Stomach (tissue), 8 donors: ENCODE measurements at regions not wholly inside any gene's neighbourhood (a gene's known extent, or its start where the extent isn't known, plus 50 kb on each side); places are given as distances from the start of the nearest gene placed in this dataset.
"Not testable (repeated sequence)": the region's sequence is repeated elsewhere in the genome, so short reads cannot be mapped to it uniquely, and the experiment has no call there.

Experiments
- DNase-seq, 2 donors: peaks; one replicate each; pipeline versions ENCODE4 v3.0.0 to v3.0.0-alpha.2; 2013 to 2019
- H3K27ac ChIP-seq, 5 donors: fragments of 200-600 bp in 4 of 5; sonication (generic) in 4 of 5; one replicate each; pipeline ENCODE4 v1.5.1; 2013 to 2019; ENCODE audit warnings: mild to moderate bottlenecking in 1 of 5, moderate library complexity in 1 of 5
- H3K27me3 ChIP-seq, 3 donors: fragments of 200-600 bp; sonication (generic); one replicate each; pipeline ENCODE4 v1.5.1; 2017 to 2019; ENCODE audit warnings: mixed run types in 1 of 3
- H3K36me3 ChIP-seq, 4 donors: fragments of 200-600 bp; sonication (generic); 1 replicate in 3 of 4; 2 replicates in 1 of 4; pipeline ENCODE4 v1.5.1; 2016 to 2019
- H3K4me1 ChIP-seq, 4 donors: fragments of 200-600 bp; sonication (generic); one replicate each; pipeline ENCODE4 v1.5.1; 2016 to 2019
- H3K4me3 ChIP-seq, 4 donors: fragments of 200-600 bp; sonication (generic) in 3 of 4; one replicate each; pipeline ENCODE4 v1.5.1; 2016 to 2019; ENCODE audit warnings: mild to moderate bottlenecking in 1 of 4
- H3K9me3 ChIP-seq, 4 donors: fragments of 200-600 bp; sonication (generic); one replicate each; pipeline ENCODE4 v1.5.1; 2016 to 2019
- CTCF ChIP-seq, 7 experiments: fragments of 450-650 bp in 4 of 7; fragments of 200-600 bp in 3 of 7; sonication (generic) in 3 of 7; IDR thresholded peaks; one replicate each; pipeline ENCODE4 v1.5.1; 2016 to 2019; ENCODE audit warnings: antibody characterized with exemption in 7 of 7, control low read depth in 2 of 7, mild to moderate bottlenecking in 1 of 7
- EP300 ChIP-seq: sonication (generic); formaldehyde crosslinking; IDR thresholded peaks from one replicate; pipeline ENCODE4 v1.6.1; 2017; ENCODE audit warnings: antibody characterized with exemption
- POLR2A ChIP-seq, 4 donors: fragments of 450-650 bp; IDR thresholded peaks; one replicate each; pipeline ENCODE4 v1.6.1; 2016; ENCODE audit warnings: antibody characterized with exemption in 4 of 4, control low read depth in 2 of 4, mild to moderate bottlenecking in 1 of 4, moderate library complexity in 1 of 4
- POLR2AphosphoS5 ChIP-seq, 3 donors: sonication (generic); formaldehyde crosslinking; IDR thresholded peaks; one replicate each; pipeline ENCODE4 v1.6.1; 2016; ENCODE audit warnings: antibody characterized with exemption in 3 of 3
- WGBS, 5 donors: extraction: QIAGEN DNeasy Blood & Tissue Kit in 3 of 5; methylation state at CpG; one replicate each; pipeline versions ENCODE4 v1.1.5 to v1.1.7; 2013 to 2018; 5-methylcytosine and 5-hydroxymethylcytosine counted together
- intact Hi-C: fragments of 100-400 bp; cut with DNase I; formaldehyde crosslinking; loops from one replicate; pipeline ENCODE4 v1.15.1; 2023; ENCODE audit warnings: low total_unique reads
- donor health status: healthy with polysubstance abuse.
- donor health status: Bipolar disorder and iron deficiency.
- donor health status: healthy.

DNA sequence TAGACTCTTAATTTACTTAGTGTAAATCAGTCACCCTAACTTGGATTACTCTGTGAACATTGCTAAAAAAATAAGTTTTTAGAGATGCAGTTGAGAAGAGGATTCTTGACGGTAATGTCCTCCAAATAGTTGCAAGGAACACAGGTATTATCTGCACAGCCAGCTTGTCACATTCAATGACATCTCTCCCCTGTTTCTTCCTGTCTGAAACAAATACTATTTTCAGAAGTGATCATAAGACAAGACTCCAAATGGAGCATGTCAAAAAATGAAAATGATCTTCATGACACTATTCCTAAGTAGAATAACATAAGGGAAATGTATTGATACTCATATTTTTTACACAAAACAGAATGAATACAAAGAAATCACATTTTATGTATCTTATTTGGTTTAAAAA lies 227.9 kb upstream of the CHD1 start:
- no peaks in the 10 kb centered on the region for H3K27me3 ChIP-seq
- no peak for TF ChIP-seq POLR2AphosphoS5 (IDR thresholded peaks at IDR 0.05)
- no peak for TF ChIP-seq POLR2A (IDR thresholded peaks at IDR 0.05)
- no peak for TF ChIP-seq EP300
- TF ChIP-seq CTCF (IDR thresholded peaks at IDR 0.05): no peak
- whole genome bisulfite sequencing, 5 donors: 63 to 93% (median 84%) methylated on average over 1 of the region's 1 CpG
- DNase-seq: no peak
- H3K9me3 ChIP-seq: no peaks in the 10 kb centered on the region
- H3K4me1 ChIP-seq: no peaks in the 10 kb centered on the region
- no peak overlapping the region for H3K4me3 ChIP-seq
- H3K36me3 ChIP-seq: no peaks in the 10 kb centered on the region
- no peak overlapping the region for H3K27ac ChIP-seq
- intact Hi-C loops: no loop called here

DNA sequence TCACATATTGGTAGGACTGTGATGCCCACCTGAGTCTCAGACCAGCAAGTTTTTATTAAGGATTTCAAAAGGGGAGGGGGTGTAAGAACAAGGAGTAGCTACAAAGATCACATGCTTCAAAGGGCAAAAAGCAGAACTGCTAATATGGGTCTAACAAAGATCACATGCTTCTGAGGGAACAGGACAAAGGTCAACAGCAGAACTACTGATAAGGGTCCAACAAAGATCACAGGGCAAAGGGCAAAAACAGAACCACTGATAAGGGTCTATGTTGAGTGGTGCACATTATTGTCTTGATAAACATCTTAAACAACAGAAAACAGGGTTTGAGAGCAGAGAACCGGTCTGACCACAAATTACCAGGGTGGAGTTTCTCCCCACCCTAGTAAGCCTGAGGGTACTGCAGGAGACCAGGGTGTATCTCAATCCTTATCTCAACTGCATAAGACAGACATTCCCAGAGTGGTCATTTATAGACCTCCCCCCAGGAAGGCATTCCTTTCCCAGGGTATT lies 214.5 kb upstream of the CHD1 start:
- DNase-seq, H3K27ac ChIP-seq, H3K4me3 ChIP-seq, H3K27me3 ChIP-seq, intact Hi-C loops, H3K36me3 ChIP-seq, H3K4me1 ChIP-seq: not testable (repeated sequence)
- 32 to 63% (median 36%) methylated on average over 1 of the region's 1 CpG for WGBS, 5 donors
- H3K9me3 ChIP-seq: peaks cover 0 to 38% (median 21%) of the 10 kb centered on the region in 4 donors

GRCh38 chr5:99141534-99142128 lies 212.8 kb upstream of the CHD1 start:
- Histone ChIP-seq H3K27me3 (no peaks in the 10 kb centered on the region), H3K36me3 (no peaks in the 10 kb centered on the region), H3K4me1 (no peaks in the 10 kb centered on the region), H3K27ac (no peak overlapping the region), H3K9me3 (peaks cover 0 to 34% (median 19%) of the 10 kb centered on the region in 4 donors), H3K4me3 (no peak overlapping the region)
- 62 to 85% (median 79%) methylated on average over 3 of the region's 3 CpGs for WGBS, 5 donors
- intact Hi-C loops: no loop called here
- DNase-seq: no peak
- TF ChIP-seq POLR2AphosphoS5 (IDR thresholded peaks at IDR 0.05): no peak
- no peak for TF ChIP-seq POLR2A (IDR thresholded peaks at IDR 0.05)
- TF ChIP-seq EP300: no peak
- TF ChIP-seq CTCF (IDR thresholded peaks at IDR 0.05): no peak

DNA sequence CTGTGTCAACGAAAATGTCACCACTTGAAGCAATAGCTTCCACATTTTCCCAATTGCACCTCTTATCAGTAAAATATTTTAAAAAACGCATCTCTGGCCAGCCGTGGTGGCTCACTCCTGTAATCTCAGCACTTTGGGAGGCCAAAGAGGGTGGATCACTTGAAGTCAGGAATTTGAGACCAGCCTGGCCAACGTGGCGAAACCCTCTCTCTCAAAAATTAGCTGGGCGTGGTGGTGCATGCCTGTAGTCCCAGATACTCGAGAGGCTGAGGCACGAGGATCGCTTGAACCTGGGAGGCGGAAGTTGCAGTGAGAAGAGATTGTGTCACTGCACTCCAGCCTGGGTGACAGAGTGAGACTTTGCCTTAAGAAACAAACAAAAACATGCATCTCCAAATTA lies 210.1 kb upstream of the CHD1 start:
- Histone ChIP-seq H3K36me3 (no peaks in the 10 kb centered on the region), H3K4me1 (no peaks in the 10 kb centered on the region), H3K9me3 (peaks cover 0 to 17% (median 10%) of the 10 kb centered on the region in 4 donors), H3K27me3 (no peaks in the 10 kb centered on the region), H3K27ac (no peak overlapping the region), H3K4me3 (no peak overlapping the region)
- intact Hi-C loops: no loop called here
- no peak for TF ChIP-seq POLR2AphosphoS5 (IDR thresholded peaks at IDR 0.05)
- no peak for DNase-seq
- 82 to 86% (median 83%) methylated on average over 10 of the region's 10 CpGs for WGBS, 5 donors

DNA sequence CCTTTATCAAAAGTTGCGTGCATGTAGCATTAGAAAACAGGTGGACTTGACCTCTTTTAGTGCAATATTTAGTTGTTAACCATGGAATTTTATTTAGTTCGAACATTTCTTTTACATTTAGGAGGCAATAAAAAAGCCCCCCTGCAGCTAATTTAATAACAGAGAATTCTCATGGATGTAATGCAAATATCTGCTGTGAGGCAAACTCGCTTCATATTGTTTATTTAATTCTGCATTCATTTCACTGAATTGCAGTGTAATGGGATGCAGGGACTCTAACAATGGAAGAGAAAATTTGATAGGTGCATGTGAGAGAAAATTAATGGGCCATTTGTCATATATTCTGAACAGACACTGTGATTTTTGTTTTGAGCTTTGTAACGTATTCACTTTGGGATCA lies 205.1 kb upstream of the CHD1 start:
- DNase-seq: no peak
- intact Hi-C loops: no loop called here
- H3K27ac ChIP-seq: no peak overlapping the region
- H3K36me3 ChIP-seq: no peaks in the 10 kb centered on the region
- H3K9me3 ChIP-seq: no peaks in the 10 kb centered on the region
- 78 to 84% (median 81%) methylated on average over 4 of the region's 4 CpGs for WGBS, 5 donors
- no peak overlapping the region for H3K4me3 ChIP-seq
- H3K27me3 ChIP-seq: no peaks in the 10 kb centered on the region
- TF ChIP-seq POLR2AphosphoS5 (IDR thresholded peaks at IDR 0.05) (no peak), EP300 (no peak), CTCF (IDR thresholded peaks at IDR 0.05) (no peak), POLR2A (IDR thresholded peaks at IDR 0.05) (no peak)
- H3K4me1 ChIP-seq: no peaks in the 10 kb centered on the region
